A673 (cell line): ENCODE measurements at regions not wholly inside any gene's neighbourhood (a gene's known extent, or its start where the extent isn't known, plus 50 kb on each side); places are given as distances from the start of the nearest gene placed in this dataset.

Experiments
- EZH2 ChIP-seq: fragments of 200-600 bp; sonication (generic); IDR thresholded peaks from 2 replicates; pipeline ENCODE4 v1.6.1; 2017; ENCODE audit warnings: borderline replicate concordance, low read depth, mild to moderate bottlenecking, mixed read lengths, antibody characterized with exemption, low read length; ENCODE audit not compliant: poor library complexity, severe bottlenecking
- TF ChIP-seq, protein P1 (sequence below): fragments of 300-800, 200-600 bp; sonication (generic); conservative IDR thresholded peaks from 2 replicates; pipeline ENCODE4 v1.5.1; 2017; ENCODE audit warnings: low read depth, mild to moderate bottlenecking, antibody characterized with exemption, low read length, moderate library complexity, mixed read lengths

DNA sequence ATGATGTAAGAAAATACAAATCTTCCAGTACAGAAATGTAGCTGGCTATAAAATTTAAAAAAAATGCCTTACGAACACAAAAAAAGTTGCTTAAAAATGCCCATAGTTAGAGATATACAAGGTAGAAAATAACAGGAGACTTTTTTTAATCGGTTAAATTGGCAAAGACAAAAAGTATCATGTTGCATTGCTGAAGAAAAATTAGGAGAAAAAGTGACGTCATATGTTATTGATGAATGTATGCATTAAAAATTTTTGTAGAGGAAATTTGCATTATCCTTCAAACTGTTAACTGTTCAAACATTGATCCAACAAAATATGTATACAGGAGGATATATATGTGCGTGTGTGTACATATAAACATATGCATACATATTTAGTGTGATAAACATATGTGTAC, 1634.4 kb upstream of the PCDH7 start:
- TF ChIP-seq, protein P1, sequence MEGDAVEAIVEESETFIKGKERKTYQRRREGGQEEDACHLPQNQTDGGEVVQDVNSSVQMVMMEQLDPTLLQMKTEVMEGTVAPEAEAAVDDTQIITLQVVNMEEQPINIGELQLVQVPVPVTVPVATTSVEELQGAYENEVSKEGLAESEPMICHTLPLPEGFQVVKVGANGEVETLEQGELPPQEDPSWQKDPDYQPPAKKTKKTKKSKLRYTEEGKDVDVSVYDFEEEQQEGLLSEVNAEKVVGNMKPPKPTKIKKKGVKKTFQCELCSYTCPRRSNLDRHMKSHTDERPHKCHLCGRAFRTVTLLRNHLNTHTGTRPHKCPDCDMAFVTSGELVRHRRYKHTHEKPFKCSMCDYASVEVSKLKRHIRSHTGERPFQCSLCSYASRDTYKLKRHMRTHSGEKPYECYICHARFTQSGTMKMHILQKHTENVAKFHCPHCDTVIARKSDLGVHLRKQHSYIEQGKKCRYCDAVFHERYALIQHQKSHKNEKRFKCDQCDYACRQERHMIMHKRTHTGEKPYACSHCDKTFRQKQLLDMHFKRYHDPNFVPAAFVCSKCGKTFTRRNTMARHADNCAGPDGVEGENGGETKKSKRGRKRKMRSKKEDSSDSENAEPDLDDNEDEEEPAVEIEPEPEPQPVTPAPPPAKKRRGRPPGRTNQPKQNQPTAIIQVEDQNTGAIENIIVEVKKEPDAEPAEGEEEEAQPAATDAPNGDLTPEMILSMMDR: no peak
- no peak for TF ChIP-seq EZH2
